Heart right ventricle (tissue), 16 donors: ENCODE measurements at regions not wholly inside any gene's neighbourhood (a gene's known extent, or its start where the extent isn't known, plus 50 kb on each side); places are given as distances from the start of the nearest gene placed in this dataset.
"Not testable (repeated sequence)": the region's sequence is repeated elsewhere in the genome, so short reads cannot be mapped to it uniquely, and the experiment has no call there.

ENCODE experiments used
- ATAC-seq, 8 donors: fragments of 200-7000 bp; cut with Tn5 transposase; one replicate each; pipeline ENCODE4 v1.9.1; 2020; ENCODE audit warnings: mild to moderate bottlenecking in 8 of 8, moderate library complexity in 8 of 8, moderate number of reproducible peaks in 1 of 8
- DNase-seq, 2 donors: peaks; one replicate each; pipeline ENCODE4 v3.0.0-alpha.2; 2020
- H3K27ac ChIP-seq, 10 donors: fragments of 200-600 bp; sonication (generic) in 2 of 10; one replicate each; pipeline versions ENCODE4 v1.5.0 to v1.8.0; 2020 to 2022; ENCODE audit warnings: mild to moderate bottlenecking in 3 of 10
- H3K27me3 ChIP-seq, 7 donors: fragments of 200-600 bp; one replicate each; pipeline ENCODE4 v1.8.0; 2021 to 2022; ENCODE audit warnings: mild to moderate bottlenecking in 2 of 7
- H3K36me3 ChIP-seq, 9 donors: fragments of 200-600 bp; sonication (generic) in 1 of 9; one replicate each; pipeline versions ENCODE4 v1.5.0 to v1.8.0; 2020 to 2022; ENCODE audit warnings: mild to moderate bottlenecking in 2 of 9
- H3K4me1 ChIP-seq, 9 donors: fragments of 200-600 bp; sonication (generic) in 1 of 9; one replicate each; pipeline versions ENCODE4 v1.5.0 to v1.8.0; 2020 to 2022; ENCODE audit warnings: mild to moderate bottlenecking in 4 of 9
- H3K4me3 ChIP-seq, 10 donors: fragments of 200-600 bp; sonication (generic) in 2 of 10; one replicate each; pipeline versions ENCODE4 v1.5.0 to v1.8.0; 2020 to 2022; ENCODE audit warnings: mild to moderate bottlenecking in 7 of 10, moderate library complexity in 2 of 10
- H3K9me3 ChIP-seq, 11 donors: fragments of 200-600 bp in 10 of 11; sonication (generic) in 2 of 11; one replicate each; pipeline versions ENCODE4 v1.5.0 to v1.8.0; 2013 to 2022; ENCODE audit warnings: mild to moderate bottlenecking in 2 of 11, control low read depth in 1 of 11, moderate library complexity in 1 of 11
- WGBS, 2 donors: extraction: QIAGEN DNeasy Blood & Tissue Kit; methylation state at CpG; one replicate each; pipeline ENCODE4 v1.1.7; 2013; ENCODE audit warnings: inconsistent platforms in 1 of 2; 5-methylcytosine and 5-hydroxymethylcytosine counted together
- intact Hi-C, 10 donors: fragments of 100-400 bp; cut with DNase I; formaldehyde crosslinking; loops; one replicate each; pipeline versions ENCODE4 v1.11.1 to v1.14.2; 2022
- TF ChIP-seq, protein P1 (sequence below), 9 donors: fragments of 200-600 bp; sonication (generic) in 2 of 9; IDR thresholded peaks; one replicate each; pipeline versions ENCODE4 v1.5.0 to v1.8.0; 2021 to 2022; ENCODE audit warnings: antibody characterized with exemption in 9 of 9, mild to moderate bottlenecking in 5 of 9, moderate library complexity in 1 of 9
- donor health status: Arrhythmogenic right ventricular cardiomyopathy.
- donor health status: ischemic (EF 13 %, LVEDD 7.1; RV severe dilation, severe dysfunction).
- donor health status: healthy with polysubstance abuse.
- donor health status: DM: no; HTN: yes; CAD: no.
- donor health status: DM: no; HTN: no; CAD: no.
- donor health status: ischemic (EF 25% LVEDD 6.9; RV normal size, moderate dysfunction).
- donor health status: ischemic (EF 25% LVEDD 5.7; RV mildly dilated, moderate dysfunction).
- donor health status: healthy.
- donor health status: DM: yes; HTN: yes; CAD: no.
- donor health status: Ischemic cardiomyopathy.
- donor health status: ischemic (EF 35%, LVEDD 5.7; RV mildly dilated, moderate dysfunction).
- donor health status: nonischemic (EF 11% LVEDD 7.7; RV severe dilation, severe dysfunction).
- donor health status: DM: yes; HTN: yes; CAD: no.
- donor health status: PGD.
- donor health status: ischemic (EF 29% LVEDD 5.4; RV normal size, mild dysfunction).
- donor health status: nonischemic (EF 23%, LVEDD 6.1; RV moderate dilation, normal function).

DNA sequence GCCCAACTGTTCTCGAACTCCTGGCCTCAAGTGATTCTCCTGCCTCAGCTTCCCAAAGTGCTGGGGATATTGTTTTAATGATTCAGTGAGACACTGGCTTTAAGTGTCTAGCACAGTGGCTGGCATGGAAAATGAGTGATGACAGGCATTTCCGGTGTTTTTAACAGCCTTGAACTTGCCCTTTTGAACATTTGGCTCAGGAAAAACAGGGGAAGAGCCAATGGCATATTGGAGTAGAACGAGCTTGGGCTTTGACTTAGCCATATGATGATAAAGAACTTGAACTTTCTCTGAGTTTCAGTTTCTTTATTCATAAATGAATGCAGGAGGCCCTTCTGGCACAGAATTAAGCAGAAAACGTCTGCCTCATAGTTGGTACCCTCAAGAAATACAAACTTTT lies 145.0 kb upstream of the HS3ST4 start:
- Histone ChIP-seq H3K36me3 (no peaks in the 10 kb centered on the region), H3K9me3 (peaks cover 0 to 17% (median 0%) of the 10 kb centered on the region in 11 donors), H3K4me3 (no peak overlapping the region), H3K27me3 (no peaks in the 10 kb centered on the region), H3K27ac (no peak overlapping the region), H3K4me1 (no peaks in the 10 kb centered on the region)
- 26 to 37% methylated on average over 4 of the region's 4 CpGs for WGBS, 2 donors
- TF ChIP-seq, protein P1, sequence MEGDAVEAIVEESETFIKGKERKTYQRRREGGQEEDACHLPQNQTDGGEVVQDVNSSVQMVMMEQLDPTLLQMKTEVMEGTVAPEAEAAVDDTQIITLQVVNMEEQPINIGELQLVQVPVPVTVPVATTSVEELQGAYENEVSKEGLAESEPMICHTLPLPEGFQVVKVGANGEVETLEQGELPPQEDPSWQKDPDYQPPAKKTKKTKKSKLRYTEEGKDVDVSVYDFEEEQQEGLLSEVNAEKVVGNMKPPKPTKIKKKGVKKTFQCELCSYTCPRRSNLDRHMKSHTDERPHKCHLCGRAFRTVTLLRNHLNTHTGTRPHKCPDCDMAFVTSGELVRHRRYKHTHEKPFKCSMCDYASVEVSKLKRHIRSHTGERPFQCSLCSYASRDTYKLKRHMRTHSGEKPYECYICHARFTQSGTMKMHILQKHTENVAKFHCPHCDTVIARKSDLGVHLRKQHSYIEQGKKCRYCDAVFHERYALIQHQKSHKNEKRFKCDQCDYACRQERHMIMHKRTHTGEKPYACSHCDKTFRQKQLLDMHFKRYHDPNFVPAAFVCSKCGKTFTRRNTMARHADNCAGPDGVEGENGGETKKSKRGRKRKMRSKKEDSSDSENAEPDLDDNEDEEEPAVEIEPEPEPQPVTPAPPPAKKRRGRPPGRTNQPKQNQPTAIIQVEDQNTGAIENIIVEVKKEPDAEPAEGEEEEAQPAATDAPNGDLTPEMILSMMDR (IDR thresholded peaks at IDR 0.05): no peak
- DNase-seq (no peak), ATAC-seq (no peak)
- intact Hi-C loops: no loop called here

DNA sequence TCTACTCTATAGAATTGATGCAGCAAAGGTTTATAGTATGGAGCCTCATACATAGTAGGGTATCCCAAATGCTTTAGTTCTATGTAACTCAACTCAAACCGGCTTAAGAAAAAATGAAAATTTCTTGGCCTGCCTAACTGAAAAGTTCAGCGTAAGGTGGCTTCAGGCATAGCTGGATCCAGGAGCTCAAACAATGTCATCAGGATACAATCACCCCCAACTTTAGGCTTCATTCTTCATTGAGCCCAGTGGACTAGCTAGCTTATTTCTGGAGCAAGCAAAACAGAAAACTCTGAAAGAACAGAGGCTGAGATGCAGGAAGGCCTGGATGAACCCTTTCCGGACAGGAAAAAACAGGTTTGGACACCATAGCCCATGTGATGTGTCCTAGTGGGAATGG lies 147.5 kb upstream of the HS3ST4 start:
- no peak overlapping the region for H3K4me3 ChIP-seq
- ATAC-seq (no peak), DNase-seq (no peak)
- H3K9me3 ChIP-seq: no peaks in the 10 kb centered on the region
- H3K36me3 ChIP-seq: no peaks in the 10 kb centered on the region
- 70 to 76% methylated on average over 3 of the region's 3 CpGs for WGBS, 2 donors
- H3K4me1 ChIP-seq: no peaks in the 10 kb centered on the region
- H3K27me3 ChIP-seq: peaks cover 0 to 1% (median 0%) of the 10 kb centered on the region in 7 donors
- intact Hi-C loops: no loop called here
- TF ChIP-seq, protein P1 (IDR thresholded peaks at IDR 0.05): no peak
- H3K27ac ChIP-seq: no peak overlapping the region

DNA sequence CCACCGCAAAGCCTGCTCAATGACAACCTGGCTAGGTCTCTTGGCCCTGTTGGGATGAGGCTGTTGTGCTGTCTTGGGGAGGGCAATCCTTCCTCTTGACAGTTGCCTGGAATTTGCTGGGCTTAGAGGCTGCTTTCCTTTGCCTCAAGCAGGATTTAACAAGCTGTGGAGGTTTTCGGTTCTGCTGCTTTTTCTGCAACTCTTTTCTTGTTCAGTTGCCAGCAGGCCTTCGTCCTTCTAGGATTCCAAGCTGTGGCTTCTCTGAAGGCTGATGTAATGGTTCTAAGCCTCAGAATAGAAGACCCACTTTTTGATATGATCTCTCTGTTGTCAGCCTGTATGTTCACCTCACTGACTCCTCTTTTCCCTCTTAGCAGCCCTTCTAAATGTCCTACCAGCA lies 149.5 kb upstream of the HS3ST4 start:
- no peak overlapping the region for H3K4me3 ChIP-seq
- TF ChIP-seq, protein P1 (IDR thresholded peaks at IDR 0.05): no peak
- H3K27ac ChIP-seq: no peak overlapping the region
- DNase-seq (no peak), ATAC-seq (no peak)
- peaks cover 0 to 4% (median 0%) of the 10 kb centered on the region in 7 donors for H3K27me3 ChIP-seq
- H3K4me1 ChIP-seq: no peaks in the 10 kb centered on the region
- intact Hi-C loops: no loop called here
- no peaks in the 10 kb centered on the region for H3K9me3 ChIP-seq
- no peaks in the 10 kb centered on the region for H3K36me3 ChIP-seq
- 69 to 71% methylated on average over 3 of the region's 3 CpGs for WGBS, 2 donors

DNA sequence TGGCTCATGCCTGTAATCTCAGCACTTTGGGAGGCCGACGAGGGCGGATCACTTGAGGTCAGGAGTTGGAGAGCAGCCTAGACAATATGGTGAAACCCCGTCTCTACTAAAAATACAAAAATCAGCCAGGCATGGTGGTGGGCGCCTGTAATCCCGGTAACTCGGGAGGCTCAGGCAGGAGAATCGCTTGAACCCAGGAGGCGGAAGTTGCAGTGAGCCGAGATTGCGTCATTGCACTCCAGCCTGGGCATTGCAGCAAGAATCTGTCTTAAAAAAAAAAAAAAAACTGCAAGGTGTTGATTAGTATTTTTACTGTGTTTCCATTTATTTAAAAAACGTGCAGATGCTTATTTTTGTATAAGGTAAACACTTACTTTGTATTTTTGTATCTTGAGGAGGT lies 152.0 kb upstream of the HS3ST4 start:
- H3K9me3 ChIP-seq, H3K36me3 ChIP-seq, ATAC-seq, H3K4me3 ChIP-seq, H3K4me1 ChIP-seq, intact Hi-C loops, H3K27me3 ChIP-seq, DNase-seq, H3K27ac ChIP-seq: not testable (repeated sequence)
- WGBS, 2 donors: 83 to 84% methylated on average over 12 of the region's 12 CpGs

DNA sequence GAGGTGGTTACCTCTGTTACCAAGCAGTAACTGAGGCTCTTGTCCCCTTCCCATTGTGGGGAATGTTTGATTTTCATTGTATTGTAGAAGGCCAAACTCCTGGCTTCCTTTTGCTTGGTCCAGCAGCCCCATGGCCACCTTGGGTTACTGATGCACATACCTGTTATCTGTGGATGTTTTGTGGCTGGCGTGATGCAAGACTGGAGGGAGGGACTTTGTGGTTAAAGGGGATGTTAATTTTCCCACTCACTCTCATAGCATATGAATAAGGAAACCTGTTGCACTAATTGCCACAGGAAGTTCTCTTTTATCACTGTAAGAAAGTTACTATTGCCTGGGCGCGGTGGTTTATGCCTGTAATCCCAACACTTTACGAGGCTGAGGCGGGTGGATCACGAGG lies 168.6 kb upstream of the HS3ST4 start:
- 80 to 87% methylated on average over 6 of the region's 6 CpGs for WGBS, 2 donors
- H3K27ac ChIP-seq: no peak overlapping the region
- no peaks in the 10 kb centered on the region for H3K9me3 ChIP-seq
- no peaks in the 10 kb centered on the region for H3K36me3 ChIP-seq
- TF ChIP-seq, protein P1 (IDR thresholded peaks at IDR 0.05): no peak
- H3K27me3 ChIP-seq: peaks cover 0 to 4% (median 0%) of the 10 kb centered on the region in 7 donors
- no peak for DNase-seq
- no peak for ATAC-seq
- no peak overlapping the region for H3K4me3 ChIP-seq
- H3K4me1 ChIP-seq: no peaks in the 10 kb centered on the region
- intact Hi-C loops: no loop called here
